Amniotic stem cell (primary cell): ENCODE measurements at regions not wholly inside any gene's neighbourhood (a gene's known extent, or its start where the extent isn't known, plus 50 kb on each side); places are given as distances from the start of the nearest gene placed in this dataset.

ENCODE experiments used
- DNase-seq: peaks from one replicate; lab custom pipeline; 2025; lab: John Stamatoyannopoulos, UW

GRCh38 chr16:64459402-64459801 lies 662.5 kb downstream of the CDH11 start:
- no peak for DNase-seq

GRCh38 chr16:64455275-64455674 lies 666.6 kb downstream of the CDH11 start:
- DNase-seq, result no peak

GRCh38 chr16:64453646-64454045 lies 668.2 kb downstream of the CDH11 start:
- DNase-seq, result no peak

DNA sequence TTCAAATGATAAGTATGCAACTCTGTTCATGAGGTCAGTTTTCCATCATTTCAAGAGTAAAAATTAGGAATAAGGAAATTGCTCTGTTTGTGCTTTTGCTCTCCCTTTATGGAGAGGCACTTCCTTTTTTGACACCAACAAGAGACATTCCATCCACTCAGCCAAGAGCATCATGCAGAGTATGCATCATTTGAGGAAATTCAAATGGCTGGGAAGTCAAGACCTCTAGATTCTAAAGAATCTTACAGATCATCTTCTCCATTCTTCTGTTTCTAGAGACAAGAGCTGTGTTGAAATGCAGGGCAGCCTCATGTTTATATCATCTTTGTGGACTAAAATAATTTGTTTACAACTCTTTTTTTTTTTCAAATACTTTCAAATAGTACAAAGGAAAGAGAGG lies 669.4 kb downstream of the CDH11 start:
- DNase-seq, result no peak

- DNase-seq, result no peak
These were observed 671.7 kb downstream of the CDH11 start for GRCh38 chr16:64450177-64450576.

GRCh38 chr16:64449506-64449905 lies 672.4 kb downstream of the CDH11 start:
- DNase-seq, result no peak

DNA sequence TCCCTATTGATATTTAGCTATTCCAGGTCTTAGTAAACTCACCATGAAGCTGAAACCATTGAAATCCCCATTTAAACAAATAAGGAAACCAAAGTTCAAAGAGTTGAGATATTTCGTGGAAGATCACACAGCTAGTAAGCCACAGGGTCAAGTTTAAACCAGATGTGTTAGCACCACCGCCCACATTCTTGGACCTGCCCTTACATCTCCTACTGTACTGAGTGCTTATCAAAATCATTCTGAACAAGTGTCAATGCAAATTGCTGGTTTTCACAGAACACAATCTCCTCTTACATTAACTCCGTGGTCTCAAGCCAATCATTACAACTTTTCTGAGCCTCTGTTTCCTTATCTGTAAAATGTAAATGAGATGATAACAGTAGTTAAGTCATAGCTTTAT lies 676.2 kb downstream of the CDH11 start:
- no peak for DNase-seq

DNA sequence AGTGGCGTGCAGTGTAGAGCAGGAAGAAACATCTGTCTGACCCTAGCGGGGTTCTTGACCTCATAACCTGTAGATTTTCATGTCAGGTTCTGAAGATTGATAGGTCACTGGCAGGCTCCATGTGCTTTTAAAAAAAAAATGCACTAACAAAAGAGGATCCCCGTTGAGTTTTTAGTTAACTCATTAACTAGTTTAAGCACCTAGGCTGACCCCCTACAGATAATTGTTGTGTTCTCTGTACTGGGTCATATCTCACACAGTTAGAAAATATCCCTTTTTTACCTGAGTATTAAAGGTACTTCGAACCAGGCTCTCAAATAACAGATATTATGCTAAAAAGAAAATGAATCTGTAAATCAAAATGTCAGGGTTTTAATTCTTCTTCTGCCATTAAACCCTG lies 676.6 kb downstream of the CDH11 start:
- DNase-seq, result no peak

GRCh38 chr16:64440421-64440831 lies 681.4 kb downstream of the CDH11 start:
- DNase-seq, result peak; percentile 92

GRCh38 chr16:64440005-64440404 lies 681.9 kb downstream of the CDH11 start:
- no peak for DNase-seq

GRCh38 chr16:64437706-64438324 lies 684.0 kb downstream of the CDH11 start:
- no peak for DNase-seq

- DNase-seq, result no peak
These were observed 687.3 kb downstream of the CDH11 start for GRCh38 chr16:64434526-64435069.

DNA sequence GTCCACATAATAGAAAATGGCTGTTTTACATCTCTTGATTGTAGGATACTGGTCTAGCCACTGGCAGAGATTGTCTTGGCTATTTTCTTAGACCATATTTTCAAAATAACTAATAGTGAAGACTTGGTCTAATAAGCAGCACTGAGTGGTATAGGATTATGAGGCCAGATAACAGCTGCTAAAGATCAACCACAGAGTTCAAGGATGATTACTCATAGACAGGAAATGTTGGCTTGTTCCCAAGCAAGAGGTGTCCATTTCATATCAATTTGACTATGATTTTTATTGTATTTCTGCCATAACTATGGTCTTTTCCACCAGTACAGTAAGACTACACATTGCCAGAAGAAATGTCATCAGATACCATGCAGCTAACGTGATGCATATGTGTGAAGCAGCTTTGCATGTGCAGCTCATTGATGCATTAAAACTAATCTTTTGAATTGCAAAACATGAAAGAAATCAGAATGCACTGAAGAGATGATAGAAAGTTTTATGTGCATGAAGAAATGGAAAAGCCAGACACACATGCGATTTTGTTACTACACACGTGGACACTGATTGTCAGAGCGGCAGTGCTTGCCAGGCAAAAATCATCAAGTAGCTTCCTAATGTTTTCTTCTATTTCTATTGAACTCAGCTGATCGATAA lies 693.3 kb downstream of the CDH11 start:
- no peak for DNase-seq

- no peak for DNase-seq
These were observed 695.7 kb downstream of the CDH11 start for GRCh38 chr16:64426131-64426666.

DNA sequence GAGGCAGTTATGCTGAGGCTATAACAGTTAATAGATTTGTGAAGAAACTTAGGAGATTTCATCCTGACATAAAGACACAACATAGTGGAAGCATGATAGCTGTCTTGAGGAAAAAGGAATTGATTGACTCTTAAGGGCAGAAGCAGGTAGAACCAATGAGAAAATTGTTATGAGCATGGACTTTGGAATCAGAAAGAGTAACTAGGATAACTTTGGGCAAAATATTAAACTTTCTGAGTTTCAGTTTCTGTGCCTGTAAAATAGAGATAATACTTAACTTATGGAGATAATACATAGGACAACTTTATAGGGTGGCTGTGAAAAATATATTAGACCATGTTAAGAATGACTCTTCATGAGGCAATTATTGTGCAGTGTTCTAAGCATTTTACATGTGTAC lies 696.5 kb downstream of the CDH11 start:
- no peak for DNase-seq

DNA sequence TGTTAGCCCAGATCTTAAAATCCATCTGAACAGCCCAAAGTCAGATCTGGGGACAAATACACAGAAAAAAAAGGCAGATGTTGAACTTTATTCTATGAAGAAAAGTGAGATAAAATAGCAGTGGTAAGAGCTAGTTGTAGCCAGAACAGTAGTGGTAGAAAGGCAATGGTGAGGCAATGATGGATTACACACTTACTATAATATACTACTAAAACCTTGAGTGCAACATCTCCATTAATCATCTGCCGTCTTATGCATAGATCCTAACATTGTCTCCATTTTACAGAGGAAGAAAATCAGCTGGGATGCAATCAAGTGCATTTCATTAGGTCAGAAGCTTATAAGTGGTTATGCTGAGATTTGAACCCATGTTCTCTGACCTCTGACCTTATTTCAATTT lies 699.6 kb downstream of the CDH11 start:
- no peak for DNase-seq

DNA sequence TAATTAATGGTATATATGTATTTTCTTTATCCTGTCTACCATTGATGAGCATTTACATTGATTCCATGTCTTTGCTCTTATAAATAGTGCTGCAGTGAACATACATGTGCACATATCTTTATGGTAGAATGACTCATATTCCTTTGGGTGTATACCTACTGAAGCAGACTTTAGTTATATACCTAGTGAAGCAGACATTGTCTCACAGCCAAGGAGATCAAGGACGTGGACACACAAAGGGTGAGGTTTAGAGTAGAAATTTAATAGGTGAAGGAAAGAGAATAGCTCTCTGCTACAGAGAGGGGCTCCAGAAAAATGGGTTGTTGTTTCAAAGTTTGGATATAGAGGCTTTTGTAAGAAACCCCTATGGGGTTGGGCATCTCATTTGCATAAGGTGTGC lies 700.3 kb downstream of the CDH11 start:
- no peak for DNase-seq

- no peak for DNase-seq
These were observed 702.0 kb downstream of the CDH11 start for GRCh38 chr16:64419832-64420231.

DNA sequence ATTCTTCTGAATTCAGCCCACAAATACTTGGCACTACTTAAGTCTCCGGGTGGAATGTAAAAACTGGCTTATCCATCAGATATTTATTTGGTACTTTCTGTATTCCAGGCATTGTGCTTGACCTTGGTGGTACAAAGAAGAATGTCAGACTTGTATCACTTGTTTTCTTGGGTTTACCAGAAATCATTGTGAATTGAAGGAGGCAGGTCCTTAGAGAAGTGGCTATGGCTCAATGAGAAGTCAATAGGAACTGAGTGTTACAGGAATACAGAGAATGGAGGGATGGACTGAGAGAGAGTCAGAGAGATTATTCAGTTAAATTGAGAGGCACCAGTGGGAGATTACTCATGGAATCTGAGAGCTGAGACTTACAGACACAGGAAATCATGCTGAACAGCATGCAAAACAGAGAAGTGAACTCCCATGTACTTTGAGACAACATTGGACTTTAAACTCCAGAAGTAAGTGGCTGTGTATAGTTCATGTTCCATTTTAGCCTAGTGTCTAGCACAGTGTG lies 704.1 kb downstream of the CDH11 start:
- no peak for DNase-seq

DNA sequence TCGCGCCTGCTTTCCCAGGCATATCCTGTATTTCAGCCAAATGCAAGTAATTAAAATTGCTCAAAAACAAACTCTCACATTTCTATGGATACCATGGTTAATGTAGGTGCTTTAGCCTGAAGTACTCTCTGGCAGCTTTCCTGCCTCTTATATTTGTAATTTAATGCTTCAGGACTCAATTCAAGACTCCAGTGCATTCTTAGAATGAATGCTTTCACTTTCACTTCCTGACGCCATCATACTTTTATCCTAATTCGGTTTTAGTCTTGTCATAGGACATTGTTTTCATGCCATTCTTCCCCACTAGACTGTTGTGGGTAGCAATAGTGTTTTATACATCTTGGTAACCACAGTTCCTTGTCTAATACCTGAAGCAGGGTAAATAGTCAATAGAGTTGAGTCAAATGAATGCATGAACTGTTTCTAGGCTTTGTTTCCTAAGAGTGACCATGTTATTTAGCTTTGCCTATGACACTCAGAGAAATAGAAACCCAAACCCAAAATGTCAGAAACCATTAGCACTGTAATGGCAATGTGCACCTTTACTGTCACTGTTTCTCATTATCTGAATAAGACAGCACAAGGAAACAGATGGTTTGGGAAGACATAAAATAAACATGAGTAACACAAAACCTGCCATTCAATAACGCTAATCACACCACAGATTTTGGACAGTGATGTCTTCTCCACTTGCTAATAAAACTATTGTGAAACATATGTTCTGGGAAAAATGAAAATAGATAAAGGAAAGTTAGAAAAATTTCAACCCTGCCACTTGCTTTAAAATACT lies 705.5 kb downstream of the CDH11 start:
- no peak for DNase-seq

DNA sequence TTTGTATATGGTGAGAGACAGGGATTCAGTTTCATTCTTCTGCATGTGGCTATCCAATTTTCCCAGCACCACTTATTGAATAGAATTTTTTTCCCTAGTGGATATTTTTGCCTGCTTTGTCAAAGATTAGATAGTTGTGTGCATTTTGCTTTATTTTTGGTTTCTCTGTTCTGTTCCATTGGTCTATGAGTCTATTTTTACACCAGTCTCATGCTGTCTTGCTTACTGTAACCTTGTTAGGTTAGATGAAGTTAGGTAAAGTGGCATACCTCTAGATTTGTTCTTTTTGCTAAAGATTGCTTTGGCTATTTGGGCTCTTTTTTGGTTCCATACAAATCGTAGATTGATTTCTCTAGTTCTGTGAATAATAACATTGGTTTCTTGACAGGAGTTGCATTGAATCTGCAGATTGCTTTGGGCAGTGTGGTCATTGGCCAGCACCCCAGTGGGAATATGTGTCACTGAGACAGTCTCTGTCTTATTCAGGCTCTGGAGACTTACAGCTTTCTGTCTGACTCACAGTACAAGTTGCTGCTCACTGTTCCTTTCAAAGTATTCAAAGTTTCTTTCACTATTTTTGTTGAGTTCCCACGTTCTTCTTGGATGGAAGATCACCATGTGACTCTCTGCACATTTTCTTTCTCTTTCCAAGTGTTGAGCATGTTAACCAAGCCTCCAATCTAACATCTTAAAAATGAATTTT lies 709.1 kb downstream of the CDH11 start:
- no peak for DNase-seq

DNA sequence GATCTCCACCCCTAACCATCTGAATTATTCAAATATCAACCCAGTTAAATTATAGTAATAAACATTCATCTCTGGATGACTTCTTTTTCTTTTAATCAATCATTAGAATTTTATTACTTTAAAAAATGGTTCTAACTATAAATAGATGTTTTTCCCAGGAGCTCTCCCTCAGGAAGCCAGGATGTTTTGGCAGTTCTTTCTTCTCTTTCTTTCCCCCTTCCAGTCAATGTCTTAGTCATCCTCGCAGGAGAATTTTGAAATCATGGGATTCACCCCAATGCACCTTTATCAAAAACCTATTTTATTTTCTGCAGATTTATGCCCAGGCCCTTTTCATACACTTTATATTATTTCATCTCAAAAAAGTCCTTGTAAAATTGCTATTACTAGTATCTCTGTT lies 711.6 kb downstream of the CDH11 start:
- no peak for DNase-seq
